Spinal cord (tissue), 9 donors: ENCODE measurements at regions not wholly inside any gene's neighbourhood (a gene's known extent, or its start where the extent isn't known, plus 50 kb on each side); places are given as distances from the start of the nearest gene placed in this dataset.

Experiments
- DNase-seq, 6 donors: peaks; one replicate each; pipeline versions ENCODE4 v3.0.0 to v3.0.0-alpha.2; 2013 to 2015; ENCODE audit warnings: low spot score in 6 of 6, low read depth in 4 of 6
- H3K27ac ChIP-seq: one replicate; pipeline ENCODE4 v1.5.1; 2013; ENCODE audit warnings: low read depth, low read length, control low read depth
- H3K27me3 ChIP-seq: one replicate; pipeline ENCODE4 v1.6.1; 2013; ENCODE audit warnings: low read length; ENCODE audit not compliant: control insufficient read depth, insufficient read depth
- H3K36me3 ChIP-seq: one replicate; pipeline ENCODE4 v1.6.1; 2013; ENCODE audit warnings: low read length; ENCODE audit not compliant: control insufficient read depth, insufficient read depth
- H3K4me1 ChIP-seq: one replicate; pipeline ENCODE4 v1.6.1; 2013; ENCODE audit warnings: low read length; ENCODE audit not compliant: control insufficient read depth, insufficient read depth
- H3K4me3 ChIP-seq: one replicate; pipeline ENCODE4 v1.5.1; 2013; ENCODE audit warnings: low read depth, low read length, control low read depth
- H3K9me3 ChIP-seq: one replicate; pipeline ENCODE4 v1.6.1; 2013; ENCODE audit warnings: low read length; ENCODE audit not compliant: control insufficient read depth, insufficient read depth
- WGBS: methylation state at CpG from one replicate; pipeline ENCODE4 v1.1.5; 2013; ENCODE audit warnings: missing lambda C conversion rate; ENCODE audit not compliant: insufficient coverage; 5-methylcytosine and 5-hydroxymethylcytosine counted together
- donor health status: healthy.

DNA sequence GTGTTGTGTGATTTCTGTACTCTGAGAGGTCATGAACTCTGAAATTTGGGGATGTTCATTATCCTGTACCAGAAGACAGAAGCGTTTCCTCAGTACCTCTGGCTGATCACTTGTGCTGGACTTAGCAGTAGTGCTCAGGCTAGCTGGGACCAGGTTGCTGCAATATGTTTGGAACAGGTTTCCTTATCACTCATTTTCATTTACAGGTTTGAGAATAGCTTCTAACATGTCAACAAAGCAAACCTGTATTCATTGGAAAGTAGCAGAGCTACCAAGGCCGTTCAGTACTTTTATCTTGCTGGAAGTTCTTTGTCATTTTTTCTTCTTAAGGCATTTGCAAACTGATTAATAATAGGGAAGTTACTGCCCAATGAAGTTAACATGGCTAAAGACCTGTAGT lies 242.9 kb upstream of the ANKRD50 start:
- Histone ChIP-seq H3K4me1 (no peaks in the 10 kb centered on the region), H3K36me3 (no peaks in the 10 kb centered on the region), H3K27me3 (no peaks in the 10 kb centered on the region), H3K27ac (no peak overlapping the region), H3K4me3 (no peak overlapping the region), H3K9me3 (no peaks in the 10 kb centered on the region)
- no peak for DNase-seq
- no CpG with 5 or more reads among the region's 2 CpGs for WGBS

DNA sequence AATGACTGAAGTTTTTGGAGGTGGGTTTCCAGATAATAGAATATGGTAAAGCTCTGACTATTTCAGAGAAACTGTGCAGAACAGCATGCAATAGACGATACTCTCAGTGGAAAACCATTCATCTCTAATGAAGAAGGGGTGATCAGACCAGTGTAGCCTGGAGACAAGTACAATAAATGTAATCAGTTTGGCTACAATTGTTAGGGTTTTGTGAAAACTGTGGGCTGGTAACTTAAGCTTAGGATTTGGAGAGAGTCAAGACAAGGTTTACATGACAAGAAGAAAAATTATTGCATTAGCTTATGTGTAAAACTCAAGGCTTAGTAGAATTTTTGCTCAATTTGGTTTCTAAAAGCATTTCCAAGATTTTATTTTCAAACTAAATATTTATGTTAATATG lies 241.5 kb upstream of the ANKRD50 start:
- DNase-seq: no peak
- Histone ChIP-seq H3K4me3 (no peak overlapping the region), H3K9me3 (no peaks in the 10 kb centered on the region), H3K4me1 (no peaks in the 10 kb centered on the region), H3K27me3 (no peaks in the 10 kb centered on the region), H3K27ac (no peak overlapping the region), H3K36me3 (no peaks in the 10 kb centered on the region)
- 57% methylated on average over 1 of the region's 1 CpG for WGBS

DNA sequence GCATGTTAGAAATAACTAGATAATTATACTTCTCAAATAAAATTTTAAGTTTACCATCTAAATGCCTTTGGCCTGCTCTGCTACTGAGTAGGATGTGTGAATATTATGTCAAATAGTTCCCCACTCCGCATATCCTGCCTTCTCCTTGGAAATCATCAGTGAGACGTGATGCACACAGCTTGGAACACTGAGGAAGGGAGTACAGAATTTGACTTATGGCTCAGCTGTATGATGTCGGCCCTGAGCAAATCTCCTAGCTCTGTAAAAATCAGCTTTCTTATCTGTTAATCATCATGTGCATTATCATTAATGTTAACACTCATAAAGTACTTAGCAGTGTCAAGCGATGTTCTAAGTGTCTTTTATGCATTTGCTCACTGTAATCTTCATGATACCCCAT lies 241.0 kb upstream of the ANKRD50 start:
- Histone ChIP-seq H3K36me3 (no peaks in the 10 kb centered on the region), H3K27ac (peak overlapping the region; percentile 1), H3K9me3 (no peaks in the 10 kb centered on the region), H3K27me3 (no peaks in the 10 kb centered on the region), H3K4me1 (no peaks in the 10 kb centered on the region), H3K4me3 (no peak overlapping the region)
- DNase-seq: peak in 1 of 6 donors; percentile 8
- WGBS: no CpG with 5 or more reads among the region's 4 CpGs

DNA sequence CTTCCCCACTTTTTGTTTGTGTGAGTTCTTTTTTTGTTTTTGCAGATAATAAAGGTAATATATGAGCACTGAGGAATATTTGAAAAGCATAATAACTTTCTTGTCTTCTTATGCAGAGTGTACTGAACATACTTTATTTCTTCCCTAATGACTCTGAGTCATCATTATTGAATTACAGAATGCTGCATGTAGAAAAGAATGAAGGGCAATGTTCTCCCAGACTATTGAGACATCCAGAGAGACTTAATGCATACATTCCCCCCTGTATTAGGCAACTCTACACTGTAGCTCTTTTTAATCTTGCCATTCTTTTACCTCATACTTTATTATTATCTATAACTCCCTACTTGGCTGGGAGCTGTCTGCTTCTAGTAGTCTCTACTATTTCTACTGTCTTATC lies 240.5 kb upstream of the ANKRD50 start:
- no peaks in the 10 kb centered on the region for H3K27me3 ChIP-seq
- H3K9me3 ChIP-seq: no peaks in the 10 kb centered on the region
- no peaks in the 10 kb centered on the region for H3K4me1 ChIP-seq
- H3K36me3 ChIP-seq: no peaks in the 10 kb centered on the region
- no peak overlapping the region for H3K4me3 ChIP-seq
- peak in 1 of 6 donors; percentile 43 for DNase-seq
- H3K27ac ChIP-seq: peak overlapping the region; percentile 36

DNA sequence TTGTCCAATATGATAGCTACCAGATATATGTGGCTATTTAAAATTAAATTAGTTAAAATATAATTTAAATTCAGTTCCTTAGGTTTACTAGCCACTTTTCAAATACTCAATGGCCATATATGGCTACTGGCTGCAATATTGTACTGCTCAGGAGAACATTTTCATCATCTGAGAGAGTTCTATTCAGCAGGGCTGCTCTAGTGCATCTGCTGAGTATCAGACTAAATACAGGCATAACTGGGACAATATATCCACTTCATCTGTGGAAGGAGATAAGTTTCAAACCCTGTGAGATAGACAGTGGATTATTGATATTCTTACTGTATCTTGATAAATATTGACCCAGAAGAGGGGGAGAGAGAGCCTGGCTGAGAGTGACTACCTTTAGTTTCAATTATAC lies 240.1 kb upstream of the ANKRD50 start:
- Histone ChIP-seq H3K4me3 (no peak overlapping the region), H3K4me1 (no peaks in the 10 kb centered on the region), H3K9me3 (no peaks in the 10 kb centered on the region), H3K27ac (peak overlapping the region; percentile 36), H3K27me3 (no peaks in the 10 kb centered on the region), H3K36me3 (no peaks in the 10 kb centered on the region)
- DNase-seq: no peak

DNA sequence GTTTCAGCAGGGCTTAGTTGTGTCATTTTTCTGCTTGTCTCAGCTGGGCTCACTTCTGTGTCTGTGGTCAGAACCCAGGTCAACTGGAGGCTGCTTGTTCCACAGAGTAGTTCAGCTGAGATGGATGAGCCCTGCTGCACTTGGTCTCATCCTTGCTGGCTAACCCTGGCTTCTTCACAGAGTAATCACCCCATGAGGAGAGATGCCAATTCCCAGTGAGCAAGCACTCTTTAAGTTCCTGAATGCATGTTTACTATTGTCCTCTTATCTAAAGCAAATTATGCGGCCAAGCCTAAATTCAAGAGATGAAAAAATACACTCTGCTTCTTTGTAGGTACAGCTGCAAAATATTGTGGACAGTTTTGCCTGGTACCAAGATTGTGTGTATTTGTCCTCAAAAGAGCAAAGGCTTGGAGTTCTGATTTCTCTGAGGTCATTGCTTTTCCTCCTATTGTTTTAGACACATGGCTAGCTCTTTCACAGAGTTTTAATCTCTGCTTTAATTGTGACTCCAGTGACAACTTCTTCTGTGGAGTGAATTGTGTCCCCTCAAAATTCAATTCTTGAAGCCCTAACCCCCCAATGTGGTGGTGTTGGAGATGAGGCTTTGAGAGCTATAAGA lies 236.6 kb upstream of the ANKRD50 start:
- WGBS: no CpG with 5 or more reads among the region's 1 CpG

DNA sequence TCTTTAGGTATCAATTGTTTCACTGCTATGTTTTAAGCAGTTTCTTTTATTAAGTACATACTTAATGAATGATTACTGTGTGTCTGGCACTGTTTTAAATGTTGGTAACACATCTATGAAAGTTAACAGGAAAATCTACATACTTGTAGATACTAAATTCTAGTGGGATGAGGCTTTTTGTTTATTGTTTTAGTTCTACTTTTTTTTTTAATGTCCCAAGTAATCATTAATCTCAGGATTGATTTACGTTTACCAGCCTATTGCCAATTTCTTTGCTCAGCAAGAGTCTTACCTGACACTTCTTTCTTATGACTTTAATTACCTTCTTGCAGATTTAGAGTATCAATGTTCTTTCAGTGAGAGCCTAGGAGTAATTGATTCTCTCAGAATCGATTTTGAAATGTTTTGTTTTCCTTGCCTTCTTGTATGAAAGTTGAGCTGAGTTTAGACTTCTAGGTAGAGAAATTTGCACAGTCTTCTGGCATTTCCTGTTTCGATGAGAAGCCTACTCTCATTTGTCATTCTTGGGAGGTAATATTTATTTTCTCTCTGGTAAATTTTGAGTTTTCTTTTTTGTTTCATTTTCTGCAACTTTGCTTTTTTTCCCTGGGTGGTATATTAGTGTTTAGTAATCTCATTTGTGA lies 235.2 kb upstream of the ANKRD50 start:
- no peaks in the 10 kb centered on the region for H3K4me1 ChIP-seq
- 50% methylated on average over 1 of the region's 3 CpGs for WGBS
- no peaks in the 10 kb centered on the region for H3K9me3 ChIP-seq
- no peak for DNase-seq
- H3K36me3 ChIP-seq: no peaks in the 10 kb centered on the region
- H3K27me3 ChIP-seq: no peaks in the 10 kb centered on the region
- H3K27ac ChIP-seq: no peak overlapping the region
- H3K4me3 ChIP-seq: no peak overlapping the region

More for the DNA sequence above, 236.6 kb upstream of the ANKRD50 start:
- Histone ChIP-seq H3K27me3 (no peaks in the 10 kb centered on the region), H3K4me3 (no peak overlapping the region), H3K27ac (no peak overlapping the region), H3K36me3 (no peaks in the 10 kb centered on the region), H3K4me1 (no peaks in the 10 kb centered on the region), H3K9me3 (no peaks in the 10 kb centered on the region)
- no peak for DNase-seq

DNA sequence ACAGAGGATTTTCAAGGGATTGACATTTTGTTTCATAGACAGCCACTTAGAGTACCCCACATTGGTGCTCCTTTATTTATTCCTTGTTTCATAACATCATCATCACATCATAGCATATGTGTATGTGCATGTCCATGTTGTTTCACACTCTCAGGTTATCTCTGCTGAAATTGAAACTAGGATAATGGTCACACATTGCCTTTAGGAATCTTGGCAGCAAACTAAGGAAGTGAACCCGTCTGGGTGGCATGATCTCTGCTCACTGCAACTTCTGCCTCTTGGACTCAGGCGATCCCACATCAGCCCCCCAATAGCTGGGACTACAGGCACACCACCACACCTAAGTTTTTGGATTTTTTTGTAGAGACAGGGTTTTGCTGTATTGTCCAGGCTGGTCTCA lies 234.2 kb upstream of the ANKRD50 start:
- Histone ChIP-seq H3K27ac (no peak overlapping the region), H3K4me3 (no peak overlapping the region), H3K36me3 (no peaks in the 10 kb centered on the region), H3K4me1 (no peaks in the 10 kb centered on the region), H3K27me3 (no peaks in the 10 kb centered on the region), H3K9me3 (no peaks in the 10 kb centered on the region)
- WGBS: no CpG with 5 or more reads among the region's 2 CpGs
- DNase-seq: no peak

DNA sequence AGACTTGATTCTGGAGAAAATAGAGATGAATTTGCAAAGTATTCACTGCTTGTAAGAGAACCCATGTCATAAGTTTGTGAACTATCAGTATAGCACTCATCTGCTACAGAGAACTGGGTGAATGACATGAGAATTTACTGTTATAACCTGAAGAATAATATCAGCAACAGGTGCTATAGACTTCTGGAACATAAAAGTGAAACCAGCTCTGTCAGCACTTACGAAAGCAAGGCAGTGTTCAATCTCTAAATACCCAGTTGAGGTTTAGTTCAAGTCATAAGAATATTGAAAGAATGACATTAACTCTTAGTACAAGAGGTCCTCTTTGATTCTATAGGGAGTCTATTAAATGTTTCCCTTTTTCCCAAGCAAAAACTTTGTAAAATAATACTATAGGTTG lies 232.9 kb upstream of the ANKRD50 start:
- no peak overlapping the region for H3K27ac ChIP-seq
- H3K9me3 ChIP-seq: no peaks in the 10 kb centered on the region
- WGBS: no CpG with 5 or more reads among the region's 1 CpG
- no peak for DNase-seq
- no peak overlapping the region for H3K4me3 ChIP-seq
- no peaks in the 10 kb centered on the region for H3K4me1 ChIP-seq
- H3K27me3 ChIP-seq: no peaks in the 10 kb centered on the region
- no peaks in the 10 kb centered on the region for H3K36me3 ChIP-seq

DNA sequence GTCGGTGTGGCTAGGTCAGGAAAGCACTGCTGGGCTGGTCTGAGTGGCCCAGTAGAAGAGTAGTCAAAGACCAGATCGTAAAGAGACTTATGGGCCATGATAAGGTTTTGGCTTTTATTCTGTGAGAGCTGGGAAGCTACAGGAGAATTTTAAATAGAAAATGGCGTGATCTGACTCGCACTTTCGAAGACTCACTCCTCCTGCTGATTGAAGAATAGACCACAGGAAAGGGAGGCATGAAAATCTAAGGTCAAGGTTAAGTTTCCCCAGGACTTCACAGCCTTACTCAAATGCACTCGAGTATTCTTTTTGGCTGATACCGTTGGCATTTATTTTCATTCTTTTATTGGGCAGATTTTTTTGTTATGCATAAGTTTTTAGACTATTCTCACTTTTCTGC lies 231.4 kb upstream of the ANKRD50 start:
- Histone ChIP-seq H3K9me3 (no peaks in the 10 kb centered on the region), H3K4me3 (no peak overlapping the region), H3K4me1 (no peaks in the 10 kb centered on the region), H3K36me3 (no peaks in the 10 kb centered on the region), H3K27ac (no peak overlapping the region), H3K27me3 (no peaks in the 10 kb centered on the region)
- DNase-seq: no peak
- whole genome bisulfite sequencing: 67% methylated on average over 3 of the region's 7 CpGs
